ENCODE measurements at regions not wholly inside any gene's neighbourhood (a gene's known extent, or its start where the extent isn't known, plus 50 kb on each side); places are given as distances from the start of the nearest gene placed in this dataset.

DNA sequence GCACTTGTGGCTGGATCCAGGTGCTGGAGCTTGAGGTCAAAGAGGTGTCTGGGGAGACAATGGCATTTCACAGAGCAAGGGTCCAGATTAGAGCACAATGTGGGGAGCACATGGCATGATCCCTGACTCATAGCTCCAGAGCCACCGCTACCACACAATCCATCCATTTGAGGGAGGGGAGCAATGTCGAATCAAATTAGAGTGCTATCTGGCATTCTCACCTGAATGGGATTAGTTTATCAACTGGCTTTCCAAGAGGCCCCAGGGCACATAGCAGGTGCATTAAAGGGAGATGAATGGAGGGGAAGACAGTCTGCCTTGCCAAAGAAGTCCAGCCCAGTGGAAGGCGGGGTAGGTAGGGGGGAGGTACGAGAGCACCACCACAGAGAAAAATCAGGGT, 194.4 kb upstream of the GPR12 start:
- no peak overlapping the region for H3K4me3 ChIP-seq (replicated peaks in 1 of 2; ENCODE audit: low read depth in 2 of 2, low read length in 2 of 2)
- TF ChIP-seq, protein P1, sequence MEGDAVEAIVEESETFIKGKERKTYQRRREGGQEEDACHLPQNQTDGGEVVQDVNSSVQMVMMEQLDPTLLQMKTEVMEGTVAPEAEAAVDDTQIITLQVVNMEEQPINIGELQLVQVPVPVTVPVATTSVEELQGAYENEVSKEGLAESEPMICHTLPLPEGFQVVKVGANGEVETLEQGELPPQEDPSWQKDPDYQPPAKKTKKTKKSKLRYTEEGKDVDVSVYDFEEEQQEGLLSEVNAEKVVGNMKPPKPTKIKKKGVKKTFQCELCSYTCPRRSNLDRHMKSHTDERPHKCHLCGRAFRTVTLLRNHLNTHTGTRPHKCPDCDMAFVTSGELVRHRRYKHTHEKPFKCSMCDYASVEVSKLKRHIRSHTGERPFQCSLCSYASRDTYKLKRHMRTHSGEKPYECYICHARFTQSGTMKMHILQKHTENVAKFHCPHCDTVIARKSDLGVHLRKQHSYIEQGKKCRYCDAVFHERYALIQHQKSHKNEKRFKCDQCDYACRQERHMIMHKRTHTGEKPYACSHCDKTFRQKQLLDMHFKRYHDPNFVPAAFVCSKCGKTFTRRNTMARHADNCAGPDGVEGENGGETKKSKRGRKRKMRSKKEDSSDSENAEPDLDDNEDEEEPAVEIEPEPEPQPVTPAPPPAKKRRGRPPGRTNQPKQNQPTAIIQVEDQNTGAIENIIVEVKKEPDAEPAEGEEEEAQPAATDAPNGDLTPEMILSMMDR (IDR thresholded peaks at IDR 0.05; ENCODE audit: low read depth, low read length): no peak
- no peak for DNase-seq (ENCODE audit: low read depth in 2 of 2)

DNA sequence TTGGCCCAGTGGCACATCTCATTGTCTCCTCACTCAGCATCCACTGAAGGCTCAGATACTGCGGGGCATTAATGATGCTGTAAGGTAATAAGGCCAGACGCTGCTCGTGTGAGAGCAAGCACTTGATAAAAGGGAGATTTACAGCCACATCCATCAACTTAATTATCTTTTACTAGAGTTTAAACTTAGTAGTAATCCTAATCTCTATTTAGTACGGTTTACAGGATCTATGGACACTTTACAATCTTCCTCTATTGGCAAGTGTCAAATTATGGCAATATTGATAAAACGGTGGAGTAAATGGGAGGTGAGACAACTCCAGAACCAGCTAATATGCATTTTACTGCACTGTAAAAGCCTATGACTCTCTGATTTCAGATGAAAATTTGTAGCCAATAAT, 192.7 kb upstream of the GPR12 start:
- no peak overlapping the region for H3K4me3 ChIP-seq (replicated peaks in 1 of 2; ENCODE audit: low read depth in 2 of 2, low read length in 2 of 2)
- TF ChIP-seq, protein P1 (IDR thresholded peaks at IDR 0.05; ENCODE audit: low read depth, low read length): no peak
- DNase-seq (ENCODE audit: low read depth in 2 of 2): no peak

DNA sequence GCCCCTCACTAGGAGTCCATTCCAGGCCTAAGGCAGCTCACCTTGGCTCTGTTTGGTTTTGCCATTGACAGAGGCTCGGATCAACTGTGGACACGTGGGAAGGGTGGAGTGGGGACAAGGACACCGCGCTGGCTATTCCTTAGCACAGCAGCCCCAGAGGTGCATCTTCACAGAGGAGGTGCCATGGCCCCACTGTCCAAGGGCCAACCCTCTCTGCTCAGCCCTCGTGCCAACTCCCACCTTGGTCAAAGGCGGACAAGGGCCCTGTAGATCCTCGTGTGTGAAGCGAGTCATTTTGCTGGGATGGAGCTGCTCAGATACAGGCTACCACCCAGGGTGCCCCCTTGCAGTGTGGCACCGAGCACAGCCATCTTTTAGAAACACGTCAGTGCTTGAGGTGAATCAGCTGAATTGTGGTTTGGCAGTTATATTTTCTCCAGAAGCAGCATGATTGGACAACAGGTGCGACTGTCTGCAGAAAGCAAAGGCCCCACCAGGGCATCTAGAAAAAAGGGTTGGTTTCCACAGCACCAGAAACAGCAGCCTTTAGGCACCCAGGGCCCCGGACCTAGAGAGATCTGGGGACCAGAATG, 192.1 kb upstream of the GPR12 start:
- H3K4me3 ChIP-seq (replicated peaks in 1 of 2; ENCODE audit: low read depth in 2 of 2, low read length in 2 of 2): no peak overlapping the region
- DNase-seq (ENCODE audit: low read depth in 2 of 2): no peak
- TF ChIP-seq, protein P1 (IDR thresholded peaks at IDR 0.05; ENCODE audit: low read depth, low read length): no peak

DNA sequence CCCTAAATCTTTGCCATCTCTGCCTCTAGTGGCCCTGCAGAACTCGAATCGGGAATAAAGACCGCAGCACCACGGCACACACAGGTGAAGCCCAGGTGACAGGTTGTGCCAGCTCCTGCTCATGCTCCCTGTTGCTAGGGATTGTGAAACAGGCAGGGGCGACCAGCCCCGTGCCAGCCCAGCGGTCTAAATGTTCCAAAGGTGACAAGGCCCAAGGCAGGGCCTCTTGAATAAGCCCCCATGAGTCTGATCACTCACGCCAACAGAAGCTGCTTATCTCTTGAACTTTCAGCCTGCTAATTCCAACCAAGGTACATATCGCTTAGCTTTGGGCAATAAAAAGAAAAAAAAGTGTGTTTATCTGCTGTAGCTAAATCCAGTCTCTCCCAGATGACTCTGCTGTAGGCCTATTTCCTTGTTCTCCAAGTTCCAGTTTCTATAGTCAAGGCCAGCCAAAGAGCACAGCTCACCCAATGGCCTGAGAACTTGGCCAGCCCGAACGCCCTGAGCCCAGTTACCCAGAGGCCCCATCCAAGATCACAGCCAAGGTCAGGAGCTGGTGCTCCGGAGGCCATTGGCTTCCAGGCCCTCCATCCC, 191.1 kb upstream of the GPR12 start:
- H3K4me3 ChIP-seq (replicated peaks in 1 of 2; ENCODE audit: low read depth in 2 of 2, low read length in 2 of 2): no peak overlapping the region
- DNase-seq (ENCODE audit: low read depth in 2 of 2): no peak
- TF ChIP-seq, protein P1 (IDR thresholded peaks at IDR 0.05; ENCODE audit: low read depth, low read length): no peak

DNA sequence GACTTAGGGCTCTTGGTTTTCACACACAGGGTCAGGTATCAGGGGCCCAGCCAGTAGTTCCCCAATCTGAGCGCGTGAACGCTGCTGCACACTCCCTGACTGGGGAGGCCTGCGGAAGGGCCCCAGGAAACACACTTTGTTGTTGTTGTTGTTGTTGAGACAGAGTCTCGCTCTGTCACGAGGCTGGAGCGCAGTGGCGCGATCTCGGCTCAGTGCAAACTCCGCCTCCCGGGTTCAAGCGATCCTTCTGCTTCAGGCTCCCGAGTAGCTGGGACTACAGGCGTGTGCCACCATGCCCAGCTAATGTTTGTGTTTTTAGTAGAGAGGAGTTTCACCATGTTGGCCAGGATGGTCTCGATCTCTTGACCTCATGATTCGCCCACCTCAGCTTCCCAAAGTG, 190.4 kb upstream of the GPR12 start:
- TF ChIP-seq, protein P1 (IDR thresholded peaks at IDR 0.05; ENCODE audit: low read depth, low read length): no peak
- no peak overlapping the region for H3K4me3 ChIP-seq (replicated peaks in 1 of 2; ENCODE audit: low read depth in 2 of 2, low read length in 2 of 2)

DNA sequence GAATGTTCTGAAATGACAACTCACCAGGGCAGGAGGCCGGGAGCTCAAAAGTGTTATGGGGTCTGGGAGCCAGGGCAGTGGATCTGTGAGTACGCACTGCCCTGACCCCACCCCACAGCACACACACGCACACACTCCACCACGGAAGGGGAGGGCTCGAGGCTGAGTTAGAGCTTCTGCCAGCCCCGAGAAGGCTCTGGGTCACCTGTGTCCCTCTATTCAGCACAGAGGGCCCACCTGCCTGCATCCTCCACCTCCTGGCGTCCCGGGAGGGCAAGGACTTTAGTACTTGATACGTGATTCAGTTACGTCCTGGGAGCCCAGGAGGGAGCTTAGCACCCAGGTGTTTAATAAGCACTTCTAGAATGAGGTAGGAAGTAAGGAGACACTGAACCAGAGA, 190.0 kb upstream of the GPR12 start:
- DNase-seq (ENCODE audit: low read depth in 2 of 2): no peak
- TF ChIP-seq, protein P1 (IDR thresholded peaks at IDR 0.05; ENCODE audit: low read depth, low read length): no peak
- H3K4me3 ChIP-seq (replicated peaks in 1 of 2; ENCODE audit: low read depth in 2 of 2, low read length in 2 of 2): no peak overlapping the region

More for the DNA sequence above, 190.4 kb upstream of the GPR12 start:
- no peak for DNase-seq (ENCODE audit: low read depth in 2 of 2)
